Fibroblast of lung (primary cell): ENCODE measurements at regions not wholly inside any gene's neighbourhood (a gene's known extent, or its start where the extent isn't known, plus 50 kb on each side); places are given as distances from the start of the nearest gene placed in this dataset.

Experiments
- CTCF ChIP-seq, 2 donors: IDR thresholded peaks in 1 of 2; conservative IDR thresholded peaks in 1 of 2; 1 replicate in 1 of 2; 2 replicates in 1 of 2; pipeline ENCODE4 v1.5.1; 2011 to 2012; ENCODE audit warnings: low read length in 2 of 2, control low read depth in 1 of 2, inconsistent platforms in 1 of 2, low read depth in 1 of 2, mild to moderate bottlenecking in 1 of 2
- EZH2 ChIP-seq: IDR thresholded peaks from 2 replicates; pipeline ENCODE4 v1.5.1; 2012; ENCODE audit warnings: low read length, control low read depth, mild to moderate bottlenecking; ENCODE audit errors: missing control alignments

GRCh38 chr6:44685213-44685612, 297.7 kb downstream of the CDC5L start:
- no peak for TF ChIP-seq CTCF (conservative IDR thresholded peaks at IDR 0.05 in 1 of 2, IDR thresholded peaks at IDR 0.05 in 1 of 2; ENCODE audit: low read depth in 1 of 2, low read length in 2 of 2)
- TF ChIP-seq EZH2, result no peak
